HEK293 (cell line): ENCODE measurements at regions not wholly inside any gene's neighbourhood (a gene's known extent, or its start where the extent isn't known, plus 50 kb on each side); places are given as distances from the start of the nearest gene placed in this dataset.

ENCODE experiments used
- KLF16 ChIP-seq: fragments of 450-650 bp; formaldehyde crosslinking; IDR thresholded peaks from 2 replicates; pipeline ENCODE4 v1.5.1; 2017; ENCODE audit warnings: missing biosample characterization, missing genetic modification characterization
- REPIN1 ChIP-seq: fragments of 450-650 bp; formaldehyde crosslinking; IDR thresholded peaks from 2 replicates; pipeline ENCODE4 v1.5.1; 2017; ENCODE audit warnings: missing biosample characterization, missing genetic modification characterization, low read depth
- ZEB2 ChIP-seq: fragments of 450-650 bp; formaldehyde crosslinking; IDR thresholded peaks from 2 replicates; pipeline ENCODE4 v1.5.1; 2016; ENCODE audit warnings: missing biosample characterization, missing genetic modification characterization
- ZNF211 ChIP-seq: fragments of 450-650 bp; formaldehyde crosslinking; IDR thresholded peaks from 2 replicates; pipeline ENCODE4 v1.5.1; 2016; ENCODE audit warnings: low read depth, missing biosample characterization, missing genetic modification characterization
- ZNF280C ChIP-seq: fragments of 450-650 bp; formaldehyde crosslinking; IDR thresholded peaks from 2 replicates; pipeline ENCODE4 v1.5.1; 2016; ENCODE audit warnings: missing biosample characterization, missing genetic modification characterization
- ZNF624 ChIP-seq: fragments of 450-650 bp; formaldehyde crosslinking; IDR thresholded peaks from 2 replicates; pipeline ENCODE4 v1.5.1; 2017; ENCODE audit warnings: missing biosample characterization, missing genetic modification characterization
- TF ChIP-seq, protein P1 (sequence below): fragments of 450-650 bp; formaldehyde crosslinking; IDR thresholded peaks from 2 replicates; pipeline ENCODE4 v1.5.1; 2016; ENCODE audit warnings: missing biosample characterization, missing genetic modification characterization
- TF ChIP-seq, protein P2 (sequence below): fragments of 450-650 bp; formaldehyde crosslinking; IDR thresholded peaks from 2 replicates; pipeline ENCODE4 v1.5.1; 2017; ENCODE audit warnings: missing biosample characterization, missing genetic modification characterization
- TF ChIP-seq, protein P3 (sequence below): fragments of 450-650 bp; formaldehyde crosslinking; IDR thresholded peaks from 2 replicates; pipeline ENCODE4 v1.5.1; 2016; ENCODE audit warnings: missing biosample characterization, missing genetic modification characterization
- TF ChIP-seq, protein P4 (sequence below): fragments of 450-650 bp; formaldehyde crosslinking; IDR thresholded peaks from 2 replicates; pipeline ENCODE4 v1.5.1; 2016; ENCODE audit warnings: missing biosample characterization, missing genetic modification characterization
- TF ChIP-seq, protein P5 (sequence below): fragments of 450-650 bp; formaldehyde crosslinking; IDR thresholded peaks from 2 replicates; pipeline ENCODE4 v1.5.1; 2016; ENCODE audit warnings: missing biosample characterization, missing genetic modification characterization, low read depth

- TF ChIP-seq, protein P1, sequence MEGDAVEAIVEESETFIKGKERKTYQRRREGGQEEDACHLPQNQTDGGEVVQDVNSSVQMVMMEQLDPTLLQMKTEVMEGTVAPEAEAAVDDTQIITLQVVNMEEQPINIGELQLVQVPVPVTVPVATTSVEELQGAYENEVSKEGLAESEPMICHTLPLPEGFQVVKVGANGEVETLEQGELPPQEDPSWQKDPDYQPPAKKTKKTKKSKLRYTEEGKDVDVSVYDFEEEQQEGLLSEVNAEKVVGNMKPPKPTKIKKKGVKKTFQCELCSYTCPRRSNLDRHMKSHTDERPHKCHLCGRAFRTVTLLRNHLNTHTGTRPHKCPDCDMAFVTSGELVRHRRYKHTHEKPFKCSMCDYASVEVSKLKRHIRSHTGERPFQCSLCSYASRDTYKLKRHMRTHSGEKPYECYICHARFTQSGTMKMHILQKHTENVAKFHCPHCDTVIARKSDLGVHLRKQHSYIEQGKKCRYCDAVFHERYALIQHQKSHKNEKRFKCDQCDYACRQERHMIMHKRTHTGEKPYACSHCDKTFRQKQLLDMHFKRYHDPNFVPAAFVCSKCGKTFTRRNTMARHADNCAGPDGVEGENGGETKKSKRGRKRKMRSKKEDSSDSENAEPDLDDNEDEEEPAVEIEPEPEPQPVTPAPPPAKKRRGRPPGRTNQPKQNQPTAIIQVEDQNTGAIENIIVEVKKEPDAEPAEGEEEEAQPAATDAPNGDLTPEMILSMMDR: no peak
- TF ChIP-seq, protein P2, sequence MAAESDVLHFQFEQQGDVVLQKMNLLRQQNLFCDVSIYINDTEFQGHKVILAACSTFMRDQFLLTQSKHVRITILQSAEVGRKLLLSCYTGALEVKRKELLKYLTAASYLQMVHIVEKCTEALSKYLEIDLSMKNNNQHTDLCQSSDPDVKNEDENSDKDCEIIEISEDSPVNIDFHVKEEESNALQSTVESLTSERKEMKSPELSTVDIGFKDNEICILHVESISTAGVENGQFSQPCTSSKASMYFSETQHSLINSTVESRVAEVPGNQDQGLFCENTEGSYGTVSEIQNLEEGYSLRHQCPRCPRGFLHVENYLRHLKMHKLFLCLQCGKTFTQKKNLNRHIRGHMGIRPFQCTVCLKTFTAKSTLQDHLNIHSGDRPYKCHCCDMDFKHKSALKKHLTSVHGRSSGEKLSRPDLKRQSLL: no peak
- TF ChIP-seq, protein P3, sequence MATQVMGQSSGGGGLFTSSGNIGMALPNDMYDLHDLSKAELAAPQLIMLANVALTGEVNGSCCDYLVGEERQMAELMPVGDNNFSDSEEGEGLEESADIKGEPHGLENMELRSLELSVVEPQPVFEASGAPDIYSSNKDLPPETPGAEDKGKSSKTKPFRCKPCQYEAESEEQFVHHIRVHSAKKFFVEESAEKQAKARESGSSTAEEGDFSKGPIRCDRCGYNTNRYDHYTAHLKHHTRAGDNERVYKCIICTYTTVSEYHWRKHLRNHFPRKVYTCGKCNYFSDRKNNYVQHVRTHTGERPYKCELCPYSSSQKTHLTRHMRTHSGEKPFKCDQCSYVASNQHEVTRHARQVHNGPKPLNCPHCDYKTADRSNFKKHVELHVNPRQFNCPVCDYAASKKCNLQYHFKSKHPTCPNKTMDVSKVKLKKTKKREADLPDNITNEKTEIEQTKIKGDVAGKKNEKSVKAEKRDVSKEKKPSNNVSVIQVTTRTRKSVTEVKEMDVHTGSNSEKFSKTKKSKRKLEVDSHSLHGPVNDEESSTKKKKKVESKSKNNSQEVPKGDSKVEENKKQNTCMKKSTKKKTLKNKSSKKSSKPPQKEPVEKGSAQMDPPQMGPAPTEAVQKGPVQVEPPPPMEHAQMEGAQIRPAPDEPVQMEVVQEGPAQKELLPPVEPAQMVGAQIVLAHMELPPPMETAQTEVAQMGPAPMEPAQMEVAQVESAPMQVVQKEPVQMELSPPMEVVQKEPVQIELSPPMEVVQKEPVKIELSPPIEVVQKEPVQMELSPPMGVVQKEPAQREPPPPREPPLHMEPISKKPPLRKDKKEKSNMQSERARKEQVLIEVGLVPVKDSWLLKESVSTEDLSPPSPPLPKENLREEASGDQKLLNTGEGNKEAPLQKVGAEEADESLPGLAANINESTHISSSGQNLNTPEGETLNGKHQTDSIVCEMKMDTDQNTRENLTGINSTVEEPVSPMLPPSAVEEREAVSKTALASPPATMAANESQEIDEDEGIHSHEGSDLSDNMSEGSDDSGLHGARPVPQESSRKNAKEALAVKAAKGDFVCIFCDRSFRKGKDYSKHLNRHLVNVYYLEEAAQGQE (tag by site-specific recombination): no peak
- TF ChIP-seq, protein P4, sequence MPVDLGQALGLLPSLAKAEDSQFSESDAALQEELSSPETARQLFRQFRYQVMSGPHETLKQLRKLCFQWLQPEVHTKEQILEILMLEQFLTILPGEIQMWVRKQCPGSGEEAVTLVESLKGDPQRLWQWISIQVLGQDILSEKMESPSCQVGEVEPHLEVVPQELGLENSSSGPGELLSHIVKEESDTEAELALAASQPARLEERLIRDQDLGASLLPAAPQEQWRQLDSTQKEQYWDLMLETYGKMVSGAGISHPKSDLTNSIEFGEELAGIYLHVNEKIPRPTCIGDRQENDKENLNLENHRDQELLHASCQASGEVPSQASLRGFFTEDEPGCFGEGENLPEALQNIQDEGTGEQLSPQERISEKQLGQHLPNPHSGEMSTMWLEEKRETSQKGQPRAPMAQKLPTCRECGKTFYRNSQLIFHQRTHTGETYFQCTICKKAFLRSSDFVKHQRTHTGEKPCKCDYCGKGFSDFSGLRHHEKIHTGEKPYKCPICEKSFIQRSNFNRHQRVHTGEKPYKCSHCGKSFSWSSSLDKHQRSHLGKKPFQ (tag by site-specific recombination): no peak
- TF ChIP-seq ZNF280C (tag by site-specific recombination) (no peak), KLF16 (tag by site-specific recombination) (no peak), ZEB2 (no peak), ZNF211 (no peak), ZNF624 (tag by site-specific recombination) (no peak), REPIN1 (tag by site-specific recombination) (no peak)
- TF ChIP-seq, protein P5, sequence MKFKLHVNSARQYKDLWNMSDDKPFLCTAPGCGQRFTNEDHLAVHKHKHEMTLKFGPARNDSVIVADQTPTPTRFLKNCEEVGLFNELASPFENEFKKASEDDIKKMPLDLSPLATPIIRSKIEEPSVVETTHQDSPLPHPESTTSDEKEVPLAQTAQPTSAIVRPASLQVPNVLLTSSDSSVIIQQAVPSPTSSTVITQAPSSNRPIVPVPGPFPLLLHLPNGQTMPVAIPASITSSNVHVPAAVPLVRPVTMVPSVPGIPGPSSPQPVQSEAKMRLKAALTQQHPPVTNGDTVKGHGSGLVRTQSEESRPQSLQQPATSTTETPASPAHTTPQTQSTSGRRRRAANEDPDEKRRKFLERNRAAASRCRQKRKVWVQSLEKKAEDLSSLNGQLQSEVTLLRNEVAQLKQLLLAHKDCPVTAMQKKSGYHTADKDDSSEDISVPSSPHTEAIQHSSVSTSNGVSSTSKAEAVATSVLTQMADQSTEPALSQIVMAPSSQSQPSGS: no peak
Observed at GRCh38 chr12:46660719-46661109, 165.1 kb downstream of the SLC38A4 start.
